Tibial nerve (tissue), 4 donors: ENCODE measurements at regions not wholly inside any gene's neighbourhood (a gene's known extent, or its start where the extent isn't known, plus 50 kb on each side); places are given as distances from the start of the nearest gene placed in this dataset.

ENCODE experiments used
- EP300 ChIP-seq, 2 donors: sonication (generic); formaldehyde crosslinking; IDR thresholded peaks; one replicate each; pipeline ENCODE4 v1.6.1; 2017; ENCODE audit warnings: antibody characterized with exemption in 2 of 2, mild to moderate bottlenecking in 1 of 2
- POLR2A ChIP-seq, 2 donors: fragments of 450-650 bp; IDR thresholded peaks; one replicate each; pipeline ENCODE4 v1.6.1; 2017; ENCODE audit warnings: antibody characterized with exemption in 2 of 2, mild to moderate bottlenecking in 2 of 2, moderate library complexity in 2 of 2
- TF ChIP-seq, protein P1 (sequence below), 5 experiments: fragments of 200-600 bp in 3 of 5; fragments of 450-650 bp in 2 of 5; sonication (generic) in 3 of 5; IDR thresholded peaks; one replicate each; pipeline ENCODE4 v1.5.1; 2016 to 2019; ENCODE audit warnings: antibody characterized with exemption in 5 of 5, mild to moderate bottlenecking in 3 of 5, moderate library complexity in 2 of 5

DNA sequence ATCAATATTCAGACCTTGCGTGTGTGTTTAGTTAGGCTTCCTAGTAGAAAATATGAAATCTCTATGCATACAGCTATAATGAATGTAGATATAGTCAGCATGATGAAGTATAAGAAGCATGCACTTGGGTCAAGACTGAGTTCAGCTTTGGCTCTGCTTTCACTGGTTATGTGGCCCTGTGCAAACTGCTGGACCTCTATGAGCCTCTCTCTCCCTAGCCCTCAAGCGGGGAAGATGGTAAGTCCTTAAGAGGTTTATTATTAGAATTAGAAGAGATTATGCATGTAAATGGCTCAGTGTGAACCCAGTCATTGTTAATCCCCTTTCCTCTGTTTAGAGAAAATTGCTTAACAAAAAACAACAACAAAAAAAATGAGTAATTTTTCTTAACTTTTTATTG, 178.8 kb upstream of the NXPH2 start:
- TF ChIP-seq POLR2A (IDR thresholded peaks at IDR 0.05) (no peak), EP300 (IDR thresholded peaks at IDR 0.05) (no peak)
- TF ChIP-seq, protein P1, sequence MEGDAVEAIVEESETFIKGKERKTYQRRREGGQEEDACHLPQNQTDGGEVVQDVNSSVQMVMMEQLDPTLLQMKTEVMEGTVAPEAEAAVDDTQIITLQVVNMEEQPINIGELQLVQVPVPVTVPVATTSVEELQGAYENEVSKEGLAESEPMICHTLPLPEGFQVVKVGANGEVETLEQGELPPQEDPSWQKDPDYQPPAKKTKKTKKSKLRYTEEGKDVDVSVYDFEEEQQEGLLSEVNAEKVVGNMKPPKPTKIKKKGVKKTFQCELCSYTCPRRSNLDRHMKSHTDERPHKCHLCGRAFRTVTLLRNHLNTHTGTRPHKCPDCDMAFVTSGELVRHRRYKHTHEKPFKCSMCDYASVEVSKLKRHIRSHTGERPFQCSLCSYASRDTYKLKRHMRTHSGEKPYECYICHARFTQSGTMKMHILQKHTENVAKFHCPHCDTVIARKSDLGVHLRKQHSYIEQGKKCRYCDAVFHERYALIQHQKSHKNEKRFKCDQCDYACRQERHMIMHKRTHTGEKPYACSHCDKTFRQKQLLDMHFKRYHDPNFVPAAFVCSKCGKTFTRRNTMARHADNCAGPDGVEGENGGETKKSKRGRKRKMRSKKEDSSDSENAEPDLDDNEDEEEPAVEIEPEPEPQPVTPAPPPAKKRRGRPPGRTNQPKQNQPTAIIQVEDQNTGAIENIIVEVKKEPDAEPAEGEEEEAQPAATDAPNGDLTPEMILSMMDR (IDR thresholded peaks at IDR 0.05): no peak
